HG02938 (cell line): ENCODE measurements at regions not wholly inside any gene's neighbourhood (a gene's known extent, or its start where the extent isn't known, plus 50 kb on each side); places are given as distances from the start of the nearest gene placed in this dataset.
"Not testable (repeated sequence)": the region's sequence is repeated elsewhere in the genome, so short reads cannot be mapped to it uniquely, and the experiment has no call there.

Experiments
- ATAC-seq: cut with Tn5 transposase; IDR thresholded peaks from one replicate; pipeline ENCODE4 v1.9.1; 2021; ENCODE audit warnings: mild to moderate bottlenecking, moderate library complexity; ENCODE audit not compliant: unreplicated experiment

DNA sequence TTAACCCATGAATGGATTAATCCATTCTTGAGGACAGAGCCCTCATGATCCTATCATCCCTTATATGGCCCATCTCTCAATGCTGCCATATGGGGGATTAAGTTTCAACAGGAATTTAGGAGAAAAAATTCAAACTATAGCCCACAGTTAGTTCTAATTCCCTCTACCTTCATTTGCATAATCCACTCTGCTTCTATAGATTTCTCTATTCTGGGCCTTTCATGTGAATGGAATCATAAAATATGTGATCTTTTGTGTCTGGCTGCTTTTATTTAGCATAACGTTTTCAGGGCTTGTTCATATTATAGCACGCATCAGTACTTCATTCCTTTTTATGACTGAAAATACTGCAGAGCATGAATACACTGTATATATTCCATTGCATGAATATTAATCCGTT lies 55.4 kb downstream of the CTSL start:
- ATAC-seq = no peak

GRCh38 chr9:87783180-87783579 lies 57.3 kb downstream of the CTSL start:
- ATAC-seq = no peak

DNA sequence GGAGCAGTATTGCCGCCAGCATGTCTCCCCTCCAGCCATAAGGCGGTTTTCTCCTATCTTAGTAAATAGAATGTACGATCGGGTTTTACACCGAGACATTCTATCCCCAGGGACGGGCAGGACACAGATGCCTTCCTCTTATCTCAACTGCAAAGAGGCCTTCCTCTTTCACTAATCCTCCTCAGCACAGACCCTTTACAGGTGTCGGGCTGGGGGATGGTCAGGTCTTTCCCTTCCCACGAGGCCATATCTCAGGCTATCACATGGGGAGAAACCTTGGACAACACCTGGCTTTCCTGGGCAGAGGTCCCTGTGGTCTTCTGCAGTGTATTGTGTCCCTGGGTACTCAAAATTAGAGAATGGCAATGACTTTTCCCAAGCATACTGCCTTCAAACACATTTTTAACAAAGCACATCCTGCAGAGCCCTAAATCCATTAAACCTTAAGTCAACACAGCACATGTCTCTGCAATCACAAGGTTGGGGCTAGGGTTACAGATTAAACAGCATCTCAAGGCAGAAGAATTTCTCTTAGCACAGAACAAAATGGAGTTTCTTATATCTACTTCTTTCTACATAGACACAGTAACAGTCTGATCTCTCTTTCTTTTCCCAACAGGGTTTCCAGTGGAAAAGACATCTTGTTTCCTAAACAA lies 59.5 kb downstream of the CTSL start:
- ATAC-seq = not testable (repeated sequence)

DNA sequence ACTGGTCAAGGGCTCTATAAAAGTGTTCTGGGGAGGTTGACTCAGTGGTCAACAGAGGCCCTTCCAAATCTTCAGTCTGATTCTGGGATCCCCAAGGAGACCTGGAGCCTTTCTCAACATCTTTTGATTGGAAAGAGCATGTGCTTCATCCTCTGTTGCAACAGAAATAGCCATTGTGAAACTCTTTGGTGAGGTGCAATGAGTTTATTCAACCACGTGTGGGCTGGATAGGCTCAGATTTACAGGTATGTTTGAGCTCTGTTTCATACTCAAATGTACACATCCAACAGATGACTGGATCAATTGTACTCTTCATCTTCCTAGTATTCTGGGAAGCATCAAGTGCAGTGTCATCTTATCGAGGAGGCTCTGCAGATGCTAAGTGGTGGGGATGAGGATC lies 60.5 kb downstream of the CTSL start:
- no peak for ATAC-seq

- no peak for ATAC-seq
Observed at GRCh38 chr9:87786876-87787275, 61.0 kb downstream of the CTSL start.

- ATAC-seq = no peak
Observed at GRCh38 chr9:87787735-87788134, 61.8 kb downstream of the CTSL start.

DNA sequence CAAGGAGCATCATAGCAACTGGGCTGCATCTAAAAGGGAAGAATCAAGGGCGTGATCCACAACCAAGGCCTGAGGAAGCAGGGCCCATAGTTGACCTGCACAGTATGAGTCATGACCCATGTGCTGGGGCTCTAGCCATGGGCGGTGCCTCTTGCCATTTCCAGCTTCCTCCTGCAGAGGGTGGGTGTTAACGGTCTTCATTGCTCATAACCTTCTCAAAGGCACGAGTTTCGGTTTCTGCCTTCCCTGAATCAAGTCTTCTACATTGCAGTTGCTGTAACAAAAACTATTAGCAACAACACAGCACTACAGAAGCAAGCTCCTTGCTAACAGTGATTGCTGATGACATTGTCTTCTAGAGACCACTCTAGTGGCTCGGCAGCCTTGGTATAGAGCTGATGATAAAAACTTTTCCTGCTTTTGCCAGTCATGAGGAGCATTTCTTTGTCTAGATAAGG lies 66.9 kb downstream of the CTSL start:
- ATAC-seq = peak; percentile 97

DNA sequence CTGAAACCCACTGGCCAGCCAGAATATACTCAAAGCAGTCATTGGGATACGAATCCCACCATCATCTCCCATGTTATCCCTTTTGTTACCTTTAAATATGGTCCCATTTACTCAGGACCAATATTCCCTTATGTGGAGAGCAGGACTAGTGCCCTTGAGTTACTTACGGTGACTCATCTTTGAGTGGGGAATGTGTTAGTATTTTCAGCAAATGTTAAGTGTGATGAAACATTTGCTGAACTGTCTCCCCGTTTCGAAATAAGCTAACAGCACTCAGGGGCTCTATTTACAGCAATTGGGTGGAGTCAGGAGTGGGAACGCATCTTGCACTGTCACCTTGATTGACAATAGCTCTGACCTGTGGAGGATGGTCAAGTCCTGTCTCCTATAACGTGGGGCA lies 67.4 kb downstream of the CTSL start:
- ATAC-seq = no peak

DNA sequence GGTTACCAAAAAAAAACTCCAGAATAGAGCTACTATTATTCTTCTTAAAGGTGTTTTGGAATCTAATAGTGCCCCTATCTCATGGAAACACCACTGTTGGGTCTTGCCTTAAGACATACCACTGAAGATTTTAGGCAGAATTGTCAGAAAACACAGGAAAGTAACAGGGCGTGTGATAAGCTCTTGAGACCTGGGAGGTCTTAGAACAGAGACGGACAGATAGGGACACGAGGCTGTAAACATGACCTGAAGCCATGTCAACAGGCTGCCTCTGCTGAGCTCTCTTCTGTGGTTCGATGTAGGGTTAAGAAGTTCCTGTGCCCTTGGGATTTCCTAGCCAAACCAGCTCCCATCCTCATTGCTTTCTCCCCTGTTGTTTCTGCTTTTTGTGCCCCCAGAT lies 69.3 kb downstream of the CTSL start:
- ATAC-seq = no peak

DNA sequence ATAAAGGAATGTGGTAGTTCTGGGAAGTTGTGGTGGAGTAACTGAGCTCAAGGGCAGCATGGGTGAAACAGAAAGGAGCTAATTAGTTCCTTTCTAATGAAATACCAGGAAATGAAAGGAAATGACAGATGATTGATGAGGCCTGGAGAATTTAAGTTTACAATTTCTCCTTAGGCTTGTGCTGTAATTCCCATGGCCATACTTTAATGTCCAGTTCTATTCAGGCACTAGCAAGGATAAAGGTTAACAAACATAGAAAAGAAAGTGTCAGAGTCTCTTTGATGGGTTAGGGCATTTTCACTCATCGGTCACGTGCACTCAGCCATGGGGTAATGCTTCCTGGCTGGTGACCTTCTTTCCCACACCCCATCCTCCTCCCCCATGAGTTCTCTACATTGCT lies 70.3 kb downstream of the CTSL start:
- no peak for ATAC-seq

DNA sequence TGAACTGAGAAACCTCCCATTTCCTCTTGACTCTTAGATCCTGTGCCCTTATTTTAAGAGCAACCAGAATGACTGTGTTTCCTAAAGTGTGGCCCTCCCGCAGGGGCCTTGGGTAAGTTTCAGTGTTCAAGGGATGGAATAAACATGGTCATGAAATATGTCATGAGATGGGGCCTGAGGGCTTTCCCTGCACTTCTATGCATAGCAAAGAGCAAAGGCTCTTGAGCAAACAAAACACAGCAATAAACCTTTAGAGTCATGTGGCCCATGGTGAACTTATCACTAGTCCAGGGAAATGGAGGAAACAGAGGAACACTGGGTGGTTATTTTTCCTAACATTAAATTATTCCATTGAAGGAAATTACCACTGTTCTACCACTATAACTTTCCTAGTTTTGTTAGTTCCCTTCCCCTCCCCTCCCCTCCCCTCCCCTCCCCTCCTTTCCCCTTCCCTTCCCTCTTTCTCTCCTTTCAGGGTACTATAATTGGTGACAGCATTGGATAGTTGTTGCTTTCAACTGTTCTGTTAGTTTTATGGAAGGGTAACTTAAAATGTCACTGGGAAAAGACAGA lies 72.4 kb downstream of the CTSL start:
- ATAC-seq = no peak

DNA sequence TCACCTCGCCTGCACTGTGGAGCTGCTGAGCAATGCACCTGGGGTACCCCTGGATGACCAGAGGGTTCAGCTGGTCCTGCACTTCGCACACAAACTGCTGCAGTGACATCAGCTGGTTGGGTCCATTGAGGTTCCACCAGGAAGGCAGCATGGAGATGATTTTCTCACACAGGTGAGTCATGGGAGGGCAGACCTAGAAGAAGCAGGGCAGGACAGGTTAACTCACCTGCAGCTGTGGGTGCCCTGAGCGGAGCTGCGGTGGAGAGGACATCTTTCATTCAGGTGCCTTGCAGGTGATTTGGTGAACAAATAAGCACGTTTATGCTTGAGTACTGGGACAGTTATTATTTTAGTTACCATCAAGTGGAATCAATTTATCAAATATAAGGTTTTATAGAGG lies 73.6 kb downstream of the CTSL start:
- no peak for ATAC-seq

- ATAC-seq = no peak
Observed at GRCh38 chr9:87800456-87800855, 74.5 kb downstream of the CTSL start.

- ATAC-seq = no peak
Observed at GRCh38 chr9:87801013-87801412, 75.1 kb downstream of the CTSL start.

DNA sequence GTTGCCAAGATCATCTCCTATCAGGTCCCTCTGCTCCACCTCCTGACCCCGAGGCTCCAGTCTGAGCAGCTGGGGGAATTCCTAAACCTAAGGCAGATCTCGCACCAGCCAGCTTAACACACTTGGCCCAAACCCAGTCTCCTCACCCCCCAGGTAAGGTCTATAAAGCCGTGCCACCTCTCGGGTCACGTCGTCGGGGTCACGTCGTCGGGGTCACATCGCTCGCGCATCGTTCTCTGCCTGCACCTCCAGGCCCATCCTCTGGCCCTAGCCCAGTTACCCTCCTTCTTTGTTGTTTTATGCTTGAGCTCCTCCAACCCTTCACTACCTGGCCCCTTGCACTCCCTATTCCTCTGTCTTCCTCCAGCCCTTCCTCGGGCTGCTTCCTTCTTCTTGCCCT lies 77.2 kb downstream of the CTSL start:
- ATAC-seq = no peak

- ATAC-seq = no peak
Observed at GRCh38 chr9:87803623-87804345, 77.9 kb downstream of the CTSL start.

- no peak for ATAC-seq
Observed at GRCh38 chr9:87805259-87805658, 77.4 kb upstream of the SPATA31E1 start.

DNA sequence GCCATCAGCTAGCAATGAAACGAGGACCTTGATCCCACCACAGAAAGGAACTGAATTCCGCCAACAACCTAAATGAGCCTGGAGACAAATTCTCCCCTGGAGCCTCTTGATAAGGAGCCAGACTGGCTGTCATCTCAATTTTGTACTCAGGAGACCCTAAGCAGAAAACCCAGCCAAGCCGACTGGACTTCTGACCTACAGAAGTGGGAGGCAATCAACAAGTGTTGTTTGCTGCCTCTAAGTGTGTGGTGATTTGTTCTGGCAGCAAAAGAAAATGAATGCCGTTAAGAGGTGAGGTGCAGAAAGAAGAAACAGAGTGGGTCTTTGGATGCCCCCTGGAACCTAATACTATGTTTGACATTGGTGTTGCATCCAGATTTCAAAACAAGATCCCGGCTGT lies 72.7 kb upstream of the SPATA31E1 start:
- ATAC-seq = no peak

- no peak for ATAC-seq
Observed at GRCh38 chr9:87810679-87811178, 71.9 kb upstream of the SPATA31E1 start.

DNA sequence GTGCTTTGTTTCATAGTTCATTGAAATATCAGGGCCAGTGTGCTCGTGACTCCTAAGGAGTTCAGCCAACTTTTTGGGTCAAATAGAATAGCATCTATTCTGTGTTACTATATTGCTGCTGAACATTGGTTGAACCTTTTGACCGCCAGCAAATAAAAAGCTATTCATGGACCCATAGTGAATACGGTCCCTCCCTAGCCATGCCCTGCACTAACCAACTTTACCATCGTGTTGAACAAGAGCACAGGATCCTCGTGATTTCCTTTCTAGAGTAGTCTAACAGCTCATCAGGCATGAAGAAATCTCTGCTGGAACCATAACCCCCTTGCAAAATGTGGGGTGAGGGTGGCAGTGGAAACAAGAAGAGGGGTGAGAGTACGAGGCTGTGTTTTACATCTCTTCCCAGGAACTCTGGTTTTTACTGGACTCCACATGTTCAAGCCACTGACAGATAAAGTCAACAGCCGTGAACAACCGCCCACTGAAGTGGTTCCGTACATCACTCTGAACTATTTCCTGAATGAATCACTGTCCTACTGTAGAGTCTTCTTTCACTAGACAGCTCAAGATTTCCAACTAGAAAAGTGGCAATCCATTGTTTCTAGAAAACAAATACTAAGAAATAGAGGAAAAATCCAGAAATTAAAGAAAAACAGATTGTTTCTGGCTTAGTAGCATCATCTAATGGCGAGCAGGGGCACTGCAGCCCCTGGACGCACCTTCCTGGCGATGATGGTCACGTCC lies 70.1 kb upstream of the SPATA31E1 start:
- ATAC-seq = no peak

DNA sequence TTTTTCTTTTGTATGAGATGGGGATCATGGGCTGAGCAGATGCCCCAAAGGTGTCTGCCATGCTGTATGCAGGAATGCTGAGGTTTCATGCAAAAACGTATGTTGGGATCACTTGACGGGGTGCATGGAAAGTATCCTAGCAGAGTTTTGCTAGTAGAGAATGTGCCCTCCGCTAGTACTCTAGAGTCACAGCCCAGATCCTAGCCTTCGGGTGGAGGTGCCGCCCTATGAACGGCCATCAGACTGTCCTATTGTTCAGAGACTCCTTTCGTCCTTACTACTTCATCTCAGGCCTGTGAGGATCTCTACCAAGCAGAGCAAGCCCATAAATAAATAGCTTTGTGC lies 69.6 kb upstream of the SPATA31E1 start:
- ATAC-seq = no peak

GRCh38 chr9:87816036-87816435 lies 66.6 kb upstream of the SPATA31E1 start:
- no peak for ATAC-seq
